ENCODE measurements at regions not wholly inside any gene's neighbourhood (a gene's known extent, or its start where the extent isn't known, plus 50 kb on each side); places are given as distances from the start of the nearest gene placed in this dataset.

DNA sequence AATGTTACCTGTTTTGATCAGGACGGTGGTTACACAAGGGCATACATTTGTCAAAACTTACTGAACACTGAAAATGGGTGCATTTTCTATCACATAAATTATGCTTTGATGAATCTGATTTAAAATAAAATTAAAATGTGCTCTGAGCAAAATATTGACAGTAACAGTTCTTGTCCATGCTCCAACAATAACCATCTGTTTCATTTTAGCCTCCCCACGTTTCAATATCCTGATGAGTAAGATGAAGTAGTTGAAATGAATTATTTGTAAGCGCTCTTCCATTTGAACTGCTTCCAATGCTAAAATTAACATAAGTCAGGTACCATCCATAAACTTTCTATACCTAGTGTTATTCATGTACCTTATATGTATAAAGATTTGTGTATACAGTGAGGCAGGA lies 365.4 kb downstream of the LTN1 start:
- no peak overlapping the region for H3K27ac ChIP-seq (ENCODE audit: low read length)
- DNase-seq (no peak), ATAC-seq (ENCODE audit: insufficient read depth, low read depth) (no peak)
- H3K4me3 ChIP-seq (ENCODE audit: low read depth in 1 of 2, low read length in 2 of 2), result no peak overlapping the region
- no peak overlapping the region for H2AFZ ChIP-seq (ENCODE audit: low read depth, low read length)
- no peak overlapping the region for H3K4me2 ChIP-seq (ENCODE audit: insufficient read depth, low read length)
- no peaks in the 10 kb centered on the region for H3K27me3 ChIP-seq (ENCODE audit: insufficient read depth, low read length, poor library complexity)
- H3K36me3 ChIP-seq (ENCODE audit: insufficient read depth, low read length), result no peaks in the 10 kb centered on the region
- TF ChIP-seq, protein P1, sequence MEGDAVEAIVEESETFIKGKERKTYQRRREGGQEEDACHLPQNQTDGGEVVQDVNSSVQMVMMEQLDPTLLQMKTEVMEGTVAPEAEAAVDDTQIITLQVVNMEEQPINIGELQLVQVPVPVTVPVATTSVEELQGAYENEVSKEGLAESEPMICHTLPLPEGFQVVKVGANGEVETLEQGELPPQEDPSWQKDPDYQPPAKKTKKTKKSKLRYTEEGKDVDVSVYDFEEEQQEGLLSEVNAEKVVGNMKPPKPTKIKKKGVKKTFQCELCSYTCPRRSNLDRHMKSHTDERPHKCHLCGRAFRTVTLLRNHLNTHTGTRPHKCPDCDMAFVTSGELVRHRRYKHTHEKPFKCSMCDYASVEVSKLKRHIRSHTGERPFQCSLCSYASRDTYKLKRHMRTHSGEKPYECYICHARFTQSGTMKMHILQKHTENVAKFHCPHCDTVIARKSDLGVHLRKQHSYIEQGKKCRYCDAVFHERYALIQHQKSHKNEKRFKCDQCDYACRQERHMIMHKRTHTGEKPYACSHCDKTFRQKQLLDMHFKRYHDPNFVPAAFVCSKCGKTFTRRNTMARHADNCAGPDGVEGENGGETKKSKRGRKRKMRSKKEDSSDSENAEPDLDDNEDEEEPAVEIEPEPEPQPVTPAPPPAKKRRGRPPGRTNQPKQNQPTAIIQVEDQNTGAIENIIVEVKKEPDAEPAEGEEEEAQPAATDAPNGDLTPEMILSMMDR (IDR thresholded peaks at IDR 0.05; ENCODE audit: borderline replicate concordance, extremely low read depth, low read length, poor library complexity, severe bottlenecking), result no peak
- no peak for TF ChIP-seq EZH2 (IDR thresholded peaks at IDR 0.05; ENCODE audit: borderline replicate concordance, low read depth, low read length, severe bottlenecking)
- no peak overlapping the region for H3K9ac ChIP-seq (ENCODE audit: low read depth, low read length)
- no peaks in the 10 kb centered on the region for H3K4me1 ChIP-seq (ENCODE audit: insufficient read depth, low read length)
- H3K9me3 ChIP-seq (ENCODE audit: insufficient read depth, low read length, severe bottlenecking), result no peaks in the 10 kb centered on the region
- no peaks in the 10 kb centered on the region for H4K20me1 ChIP-seq (ENCODE audit: insufficient read depth, low read length)
- no peaks in the 10 kb centered on the region for H3K79me2 ChIP-seq (ENCODE audit: insufficient read depth, low read length)

DNA sequence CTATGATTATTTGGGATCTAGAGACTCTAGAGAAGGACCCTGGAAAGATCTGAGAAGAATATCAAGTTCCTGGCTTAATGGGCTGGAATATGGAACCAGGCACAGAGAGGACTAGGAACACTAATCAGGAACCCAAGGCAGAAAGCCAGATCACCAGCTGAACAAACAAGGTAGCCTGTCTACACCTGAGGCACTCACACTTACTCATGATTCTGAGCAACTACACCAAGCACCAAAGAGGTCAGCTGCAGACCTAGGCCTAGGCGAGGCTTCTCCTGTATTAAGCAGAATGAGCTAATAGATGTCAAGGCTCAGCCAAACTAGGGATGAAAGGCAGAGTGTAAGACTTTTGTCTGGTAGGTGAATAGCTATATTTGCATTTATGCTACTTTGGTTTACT lies 368.1 kb downstream of the LTN1 start:
- TF ChIP-seq, protein P1 (IDR thresholded peaks at IDR 0.05; ENCODE audit: borderline replicate concordance, extremely low read depth, low read length, poor library complexity, severe bottlenecking), result no peak
- no peak overlapping the region for H2AFZ ChIP-seq (ENCODE audit: low read depth, low read length)
- DNase-seq (no peak), ATAC-seq (ENCODE audit: insufficient read depth, low read depth) (no peak)
- H3K27ac ChIP-seq (ENCODE audit: low read length), result no peak overlapping the region
- no peaks in the 10 kb centered on the region for H3K79me2 ChIP-seq (ENCODE audit: insufficient read depth, low read length)
- no peaks in the 10 kb centered on the region for H3K27me3 ChIP-seq (ENCODE audit: insufficient read depth, low read length, poor library complexity)
- no peaks in the 10 kb centered on the region for H3K4me1 ChIP-seq (ENCODE audit: insufficient read depth, low read length)
- H3K4me2 ChIP-seq (ENCODE audit: insufficient read depth, low read length), result no peak overlapping the region
- H3K4me3 ChIP-seq (ENCODE audit: low read depth in 1 of 2, low read length in 2 of 2), result no peak overlapping the region
- H4K20me1 ChIP-seq (ENCODE audit: insufficient read depth, low read length), result no peaks in the 10 kb centered on the region
- no peaks in the 10 kb centered on the region for H3K36me3 ChIP-seq (ENCODE audit: insufficient read depth, low read length)
- no peaks in the 10 kb centered on the region for H3K9me3 ChIP-seq (ENCODE audit: insufficient read depth, low read length, severe bottlenecking)
- H3K9ac ChIP-seq (ENCODE audit: low read depth, low read length), result no peak overlapping the region

DNA sequence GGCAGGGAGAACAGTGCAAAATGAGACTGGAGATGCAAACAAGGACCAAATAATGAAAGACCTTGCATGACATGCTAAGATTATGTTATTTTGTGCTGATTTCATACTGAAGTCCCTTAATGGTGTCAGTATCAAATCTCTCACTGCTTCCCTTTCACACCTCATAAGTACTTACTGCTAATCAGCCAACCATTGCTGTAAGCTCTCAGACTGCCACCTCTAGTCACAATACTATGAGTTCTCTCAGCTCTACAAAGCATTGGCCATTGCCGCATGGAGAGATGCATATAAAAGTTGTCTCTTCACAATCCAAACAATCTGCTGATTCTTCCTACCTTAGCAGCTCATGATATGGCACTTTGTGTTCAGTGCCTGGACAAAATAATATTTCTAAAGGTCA lies 375.4 kb downstream of the LTN1 start:
- H3K4me2 ChIP-seq (ENCODE audit: insufficient read depth, low read length), result no peak overlapping the region
- no peaks in the 10 kb centered on the region for H4K20me1 ChIP-seq (ENCODE audit: insufficient read depth, low read length)
- no peaks in the 10 kb centered on the region for H3K79me2 ChIP-seq (ENCODE audit: insufficient read depth, low read length)
- H2AFZ ChIP-seq (ENCODE audit: low read depth, low read length), result no peak overlapping the region
- no peaks in the 10 kb centered on the region for H3K9me3 ChIP-seq (ENCODE audit: insufficient read depth, low read length, severe bottlenecking)
- TF ChIP-seq, protein P1 (IDR thresholded peaks at IDR 0.05; ENCODE audit: borderline replicate concordance, extremely low read depth, low read length, poor library complexity, severe bottlenecking), result no peak
- no peak for TF ChIP-seq EZH2 (IDR thresholded peaks at IDR 0.05; ENCODE audit: borderline replicate concordance, low read depth, low read length, severe bottlenecking)
- no peaks in the 10 kb centered on the region for H3K4me1 ChIP-seq (ENCODE audit: insufficient read depth, low read length)
- H3K4me3 ChIP-seq (ENCODE audit: low read depth in 1 of 2, low read length in 2 of 2), result no peak overlapping the region
- no peak overlapping the region for H3K27ac ChIP-seq (ENCODE audit: low read length)
- DNase-seq (no peak), ATAC-seq (ENCODE audit: insufficient read depth, low read depth) (no peak)
- no peaks in the 10 kb centered on the region for H3K27me3 ChIP-seq (ENCODE audit: insufficient read depth, low read length, poor library complexity)
- H3K9ac ChIP-seq (ENCODE audit: low read depth, low read length), result no peak overlapping the region
- no peaks in the 10 kb centered on the region for H3K36me3 ChIP-seq (ENCODE audit: insufficient read depth, low read length)

DNA sequence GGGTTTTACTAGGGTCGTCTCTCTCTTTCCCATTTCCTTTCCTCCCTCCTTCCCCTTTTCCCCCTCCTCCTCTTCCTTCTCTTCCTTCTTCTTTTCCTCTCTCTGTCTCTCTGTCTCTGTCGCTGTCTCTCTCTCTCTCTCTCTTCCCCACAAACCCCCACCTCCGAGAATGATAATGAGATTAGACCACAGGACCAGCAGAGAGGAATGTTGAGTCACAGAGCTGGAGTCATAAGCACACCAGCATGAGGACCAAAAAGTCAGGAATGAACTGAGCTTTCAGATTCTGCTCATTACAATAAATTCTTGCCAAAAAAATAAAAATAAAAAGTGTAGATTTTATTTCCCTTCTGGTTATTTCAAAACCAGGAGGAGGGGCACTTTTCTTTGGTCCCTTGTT lies 377.4 kb downstream of the LTN1 start:
- H2AFZ ChIP-seq (ENCODE audit: low read depth, low read length), result no peak overlapping the region

More for the DNA sequence above, 377.4 kb downstream of the LTN1 start:
- Histone ChIP-seq H3K4me2 (ENCODE audit: insufficient read depth, low read length) (no peak overlapping the region), H4K20me1 (ENCODE audit: insufficient read depth, low read length) (no peaks in the 10 kb centered on the region), H3K36me3 (ENCODE audit: insufficient read depth, low read length) (no peaks in the 10 kb centered on the region), H3K79me2 (ENCODE audit: insufficient read depth, low read length) (no peaks in the 10 kb centered on the region), H3K4me1 (ENCODE audit: insufficient read depth, low read length) (no peaks in the 10 kb centered on the region), H3K4me3 (ENCODE audit: low read depth in 1 of 2, low read length in 2 of 2) (no peak overlapping the region), H3K9ac (ENCODE audit: low read depth, low read length) (no peak overlapping the region), H3K9me3 (ENCODE audit: insufficient read depth, low read length, severe bottlenecking) (no peaks in the 10 kb centered on the region), H3K27me3 (ENCODE audit: insufficient read depth, low read length, poor library complexity) (no peaks in the 10 kb centered on the region), H3K27ac (ENCODE audit: low read length) (no peak overlapping the region)
- ATAC-seq (ENCODE audit: insufficient read depth, low read depth) (no peak), DNase-seq (no peak)
- no peak for TF ChIP-seq EZH2 (IDR thresholded peaks at IDR 0.05; ENCODE audit: borderline replicate concordance, low read depth, low read length, severe bottlenecking)
- TF ChIP-seq, protein P1 (IDR thresholded peaks at IDR 0.05; ENCODE audit: borderline replicate concordance, extremely low read depth, low read length, poor library complexity, severe bottlenecking), result no peak
